HFFc6 (cell line): ENCODE measurements at regions not wholly inside any gene's neighbourhood (a gene's known extent, or its start where the extent isn't known, plus 50 kb on each side); places are given as distances from the start of the nearest gene placed in this dataset.
"Not testable (repeated sequence)": the region's sequence is repeated elsewhere in the genome, so short reads cannot be mapped to it uniquely, and the experiment has no call there.

Source experiments
- DNase-seq: peaks from one replicate; pipeline ENCODE4 v3.0.0-alpha.2; 2018
- H3K27ac Mint-ChIP-seq: 2 replicates; pipeline ENCODE4 v1.8.0; 2020; ENCODE audit warnings: mild to moderate bottlenecking, mixed read lengths
- H3K27me3 Mint-ChIP-seq: 2 replicates; pipeline ENCODE4 v1.8.0; 2021; ENCODE audit warnings: mild to moderate bottlenecking, moderate library complexity, mixed read lengths; ENCODE audit not compliant: insufficient read depth
- H3K36me3 Mint-ChIP-seq: 2 replicates; pipeline ENCODE4 v1.8.0; 2021; ENCODE audit warnings: low read depth, mixed read lengths
- H3K4me1 Mint-ChIP-seq: 2 replicates; pipeline ENCODE4 v1.8.0; 2020; ENCODE audit warnings: low read depth, mixed read lengths
- H3K4me3 Mint-ChIP-seq: 2 replicates; pipeline ENCODE4 v1.8.0; 2020; ENCODE audit warnings: mild to moderate bottlenecking, moderate library complexity, mixed read lengths
- H3K9me3 Mint-ChIP-seq: 2 replicates; pipeline ENCODE4 v1.8.0; 2020; ENCODE audit warnings: mild to moderate bottlenecking, mixed read lengths
- CTCF ChIP-seq: fragments of 200-600 bp; sonication (generic); IDR thresholded peaks from 2 replicates; pipeline ENCODE4 v1.5.0; 2021; ENCODE audit warnings: antibody characterized with exemption, mild to moderate bottlenecking

- H3K9me3 Mint-ChIP-seq, result no peaks in the 10 kb centered on the region
- peaks cover 24% of the 10 kb centered on the region for H3K4me1 Mint-ChIP-seq
- TF ChIP-seq CTCF, result no peak
- no peaks in the 10 kb centered on the region for H3K36me3 Mint-ChIP-seq
- H3K4me3 Mint-ChIP-seq, result no peak overlapping the region
- DNase-seq, result no peak
- no peak overlapping the region for H3K27ac Mint-ChIP-seq
- H3K27me3 Mint-ChIP-seq, result peaks cover 5% of the 10 kb centered on the region
Observed at GRCh38 chr20:52035977-52036376, 155.6 kb downstream of the ZFP64 start.

- no peaks in the 10 kb centered on the region for H3K36me3 Mint-ChIP-seq
- H3K4me3 Mint-ChIP-seq, result no peak overlapping the region
- no peak for TF ChIP-seq CTCF
- no peak for DNase-seq
- peaks cover 29% of the 10 kb centered on the region for H3K4me1 Mint-ChIP-seq
- H3K9me3 Mint-ChIP-seq, result no peaks in the 10 kb centered on the region
- peaks cover 2% of the 10 kb centered on the region for H3K27me3 Mint-ChIP-seq
- H3K27ac Mint-ChIP-seq, result no peak overlapping the region
Observed at GRCh38 chr20:52035498-52035897, 156.1 kb downstream of the ZFP64 start.

GRCh38 chr20:52034581-52034980 lies 157.0 kb downstream of the ZFP64 start:
- no peak for DNase-seq
- Mint-ChIP-seq H3K9me3 (no peaks in the 10 kb centered on the region), H3K27ac (no peak overlapping the region), H3K36me3 (no peaks in the 10 kb centered on the region), H3K4me3 (no peak overlapping the region), H3K4me1 (peaks cover 31% of the 10 kb centered on the region), H3K27me3 (peaks cover 2% of the 10 kb centered on the region)
- no peak for TF ChIP-seq CTCF

- Mint-ChIP-seq H3K9me3 (no peaks in the 10 kb centered on the region), H3K4me1 (peaks cover 31% of the 10 kb centered on the region), H3K27ac (no peak overlapping the region), H3K4me3 (no peak overlapping the region), H3K27me3 (no peaks in the 10 kb centered on the region; the same call in 1 of the 2 replicates), H3K36me3 (no peaks in the 10 kb centered on the region)
- no peak for DNase-seq
- no peak for TF ChIP-seq CTCF
Observed at GRCh38 chr20:52033313-52033712, 158.3 kb downstream of the ZFP64 start.

GRCh38 chr20:52032304-52032683 lies 159.3 kb downstream of the ZFP64 start:
- not testable (repeated sequence) for H3K36me3 Mint-ChIP-seq, H3K27me3 Mint-ChIP-seq, H3K9me3 Mint-ChIP-seq, DNase-seq
- H3K4me1 Mint-ChIP-seq, result peaks cover 31% of the 10 kb centered on the region
- peak overlapping the region; percentile 91 for H3K27ac Mint-ChIP-seq
- H3K4me3 Mint-ChIP-seq, result peak overlapping the region; percentile 77

- peak overlapping the region; percentile 77 for H3K4me3 Mint-ChIP-seq
- no peaks in the 10 kb centered on the region for H3K9me3 Mint-ChIP-seq
- peaks cover 31% of the 10 kb centered on the region for H3K4me1 Mint-ChIP-seq
- TF ChIP-seq CTCF, result no peak
- no peaks in the 10 kb centered on the region; the same call in 1 of the 2 replicates for H3K27me3 Mint-ChIP-seq
- peak; percentile 69 for DNase-seq
- H3K36me3 Mint-ChIP-seq, result no peaks in the 10 kb centered on the region
- H3K27ac Mint-ChIP-seq, result peak overlapping the region; percentile 91
Observed at GRCh38 chr20:52031563-52032303, 159.8 kb downstream of the ZFP64 start.
